IMR-90 (cell line): ENCODE measurements at regions not wholly inside any gene's neighbourhood (a gene's known extent, or its start where the extent isn't known, plus 50 kb on each side); places are given as distances from the start of the nearest gene placed in this dataset.

Experiments
- ATAC-seq: fragments of 200-7000 bp; cut with Tn5 transposase; 2 replicates; pipeline ENCODE4 v1.9.1; 2020; ENCODE audit warnings: low read depth, mild to moderate bottlenecking, moderate library complexity
- BruUV-seq: library from RNA; stranded (reverse); fragments of 400-500 nt; replicated peaks from 2 replicates; lab custom pipeline; 2021; lab: Mats Ljungman, UMichigan
- CTCF ChIA-PET: fragments of 300-600 bp; formaldehyde crosslinking; extraction: SDS; loops from one replicate; lab custom pipeline; 2021; ENCODE audit warnings: antibody characterized with exemption; lab: Yijun Ruan, JAX
- POLR2A ChIA-PET: fragments of 300-600 bp; sonication (Branson Sonifier 250); formaldehyde crosslinking; loops from one replicate; lab custom pipeline; 2022; ENCODE audit warnings: antibody characterized with exemption; ENCODE audit not compliant: unreplicated experiment; lab: Charles Lee
- DNase-seq: peaks from one replicate; pipeline ENCODE4 v3.0.0; 2013
- H2AFZ ChIP-seq: replicated peaks from 2 replicates; pipeline ENCODE3; 2013; ENCODE audit warnings: low read length, mild to moderate bottlenecking; ENCODE audit not compliant: poor library complexity
- H2AK5ac ChIP-seq: 2 replicates; pipeline ENCODE4 v1.6.1; 2013; ENCODE audit warnings: low read depth, low read length, inconsistent platforms
- H2AK9ac ChIP-seq: replicated peaks from 2 replicates; pipeline ENCODE3; 2013; ENCODE audit warnings: mild to moderate bottlenecking, low read depth, low read length, moderate library complexity; ENCODE audit not compliant: poor library complexity
- H2BK120ac ChIP-seq: 2 replicates; pipeline ENCODE4 v1.6.1; 2013; ENCODE audit warnings: low read depth, low read length, inconsistent platforms
- H2BK15ac ChIP-seq: 3 replicates; pipeline ENCODE4 v1.6.1; 2013; ENCODE audit warnings: low read depth, low read length, inconsistent platforms
- H2BK20ac ChIP-seq: 2 replicates; pipeline ENCODE4 v1.6.1; 2013; ENCODE audit warnings: low read depth, mild to moderate bottlenecking, inconsistent platforms, low read length, moderate library complexity
- H2BK5ac ChIP-seq: 2 replicates; pipeline ENCODE4 v1.6.1; 2013; ENCODE audit warnings: mild to moderate bottlenecking, low read depth, low read length, inconsistent platforms; ENCODE audit not compliant: poor library complexity, severe bottlenecking
- H3K14ac ChIP-seq: replicated peaks from 2 replicates; pipeline ENCODE4 v1.6.1; 2013; ENCODE audit warnings: low read depth, low read length, inconsistent platforms
- H3K18ac ChIP-seq: 2 replicates; pipeline ENCODE4 v1.6.1; 2013; ENCODE audit warnings: low read depth, low read length, control low read depth
- H3K23ac ChIP-seq: 2 replicates; pipeline ENCODE4 v1.6.1; 2013; ENCODE audit warnings: low read depth, low read length, inconsistent platforms
- H3K27ac ChIP-seq: 2 replicates; pipeline ENCODE4 v1.5.1; 2013; ENCODE audit warnings: mild to moderate bottlenecking, control low read depth, low read length; ENCODE audit not compliant: insufficient read depth
- H3K27me3 ChIP-seq: 2 replicates; pipeline ENCODE4 v1.6.1; 2013; ENCODE audit warnings: low read length; ENCODE audit not compliant: control insufficient read depth, insufficient read depth
- H3K36me3 ChIP-seq: 2 replicates; pipeline ENCODE4 v1.6.1; 2013; ENCODE audit warnings: low read length, mixed read lengths; ENCODE audit not compliant: control insufficient read depth, insufficient read depth
- H3K4ac ChIP-seq: 2 replicates; pipeline ENCODE4 v1.6.1; 2013; ENCODE audit warnings: low read depth, low read length, inconsistent platforms
- H3K4me1 ChIP-seq: 2 replicates; pipeline ENCODE4 v1.6.1; 2013; ENCODE audit warnings: low read length, mixed read lengths; ENCODE audit not compliant: control insufficient read depth, insufficient read depth
- H3K4me2 ChIP-seq: 2 replicates; pipeline ENCODE4 v1.6.1; 2013; ENCODE audit warnings: low read depth, mild to moderate bottlenecking, control low read depth, low read length, moderate library complexity
- H3K4me3 ChIP-seq: 2 replicates; pipeline ENCODE4 v1.5.1; 2013; ENCODE audit warnings: low read depth, mild to moderate bottlenecking, control low read depth, low read length, moderate library complexity; ENCODE audit not compliant: insufficient read depth
- H3K56ac ChIP-seq: 2 replicates; pipeline ENCODE4 v1.6.1; 2013; ENCODE audit warnings: low read length, inconsistent platforms; ENCODE audit not compliant: insufficient read depth; ENCODE audit errors: extremely low read depth
- H3K79me1 ChIP-seq, 2 experiments: 2 replicates each; pipeline ENCODE4 v1.6.1; 2013; ENCODE audit warnings: low read length in 2 of 2, inconsistent platforms in 1 of 2, low read depth in 1 of 2
- H3K9ac ChIP-seq: 2 replicates; pipeline ENCODE4 v1.6.1; 2013; ENCODE audit warnings: low read depth, low read length, control low read depth
- H3K9me1 ChIP-seq: 2 replicates; pipeline ENCODE4 v1.6.1; 2013; ENCODE audit warnings: low read length, inconsistent platforms; ENCODE audit not compliant: insufficient read depth
- H3K9me3 ChIP-seq: 2 replicates; pipeline ENCODE4 v1.6.1; 2013; ENCODE audit warnings: low read length; ENCODE audit not compliant: control insufficient read depth, insufficient read depth
- H4K20me1 ChIP-seq: 2 replicates; pipeline ENCODE4 v1.6.1; 2013; ENCODE audit warnings: low read length, inconsistent platforms; ENCODE audit not compliant: insufficient read depth
- H4K5ac ChIP-seq: 2 replicates; pipeline ENCODE4 v1.6.1; 2013; ENCODE audit warnings: mild to moderate bottlenecking, low read depth, low read length, control low read depth
- H4K8ac ChIP-seq, 2 experiments: 2 replicates each; pipeline ENCODE4 v1.6.1; 2013; ENCODE audit warnings: low read depth in 2 of 2, low read length in 2 of 2, control low read depth in 1 of 2, inconsistent platforms in 1 of 2
- H4K91ac ChIP-seq: 2 replicates; pipeline ENCODE4 v1.6.1; 2013; ENCODE audit warnings: low read depth, low read length, inconsistent platforms; ENCODE audit not compliant: insufficient read depth
- BHLHE40 ChIP-seq: fragments of 150-350 bp; IDR thresholded peaks from 2 replicates; pipeline ENCODE4 v1.6.1; 2016; ENCODE audit warnings: mild to moderate bottlenecking, low read depth, low read length
- CEBPB ChIP-seq: IDR thresholded peaks from 2 replicates; pipeline ENCODE4 v1.6.1; 2012; ENCODE audit warnings: low read depth, low read length, improper control_type of control experiment
- CTCF ChIP-seq: conservative IDR thresholded peaks from 2 replicates; pipeline ENCODE4 v1.5.1; 2012; ENCODE audit warnings: mild to moderate bottlenecking, low read depth, low read length, improper control_type of control experiment
- ELK1 ChIP-seq: fragments of 150-350 bp; IDR thresholded peaks from 2 replicates; pipeline ENCODE4 v1.6.1; 2016; ENCODE audit warnings: low read depth, mild to moderate bottlenecking, low read length, moderate library complexity, borderline replicate concordance
- FOS ChIP-seq: fragments of 150-350 bp; IDR thresholded peaks from 2 replicates; pipeline ENCODE4 v1.6.1; 2016; ENCODE audit warnings: low read depth, low read length
- MAZ ChIP-seq: IDR thresholded peaks from 2 replicates; pipeline ENCODE4 v1.6.1; 2012; ENCODE audit warnings: low read depth, mild to moderate bottlenecking, low read length, improper control_type of control experiment, moderate library complexity, borderline replicate concordance
- NFE2L2 ChIP-seq: fragments of 150-350 bp; IDR thresholded peaks from 2 replicates; pipeline ENCODE4 v1.6.1; 2016; ENCODE audit warnings: low read depth, mild to moderate bottlenecking, low read length
- POLR2A ChIP-seq: IDR thresholded peaks from 2 replicates; pipeline ENCODE4 v1.6.1; 2012; ENCODE audit warnings: mild to moderate bottlenecking, low read depth, low read length
- RAD21 ChIP-seq: IDR thresholded peaks from 2 replicates; pipeline ENCODE4 v1.6.1; 2012; ENCODE audit warnings: low read length, improper control_type of control experiment
- RCOR1 ChIP-seq: IDR thresholded peaks from 2 replicates; pipeline ENCODE4 v1.6.1; 2012; ENCODE audit warnings: mild to moderate bottlenecking, low read length, improper control_type of control experiment; ENCODE audit not compliant: insufficient replicate concordance
- RFX5 ChIP-seq: IDR thresholded peaks from 2 replicates; pipeline ENCODE4 v1.8.0; 2012; ENCODE audit warnings: low read depth, mild to moderate bottlenecking, low read length, moderate library complexity
- WGBS, 2 experiments: methylation state at CpG; one replicate each; pipeline versions ENCODE4 v1.1.5 to v1.1.7; 2013; ENCODE audit warnings: missing lambda C conversion rate in 2 of 2; ENCODE audit not compliant: insufficient read length in 1 of 2; ENCODE audit errors: extremely low coverage in 2 of 2; 5-methylcytosine and 5-hydroxymethylcytosine counted together
- dilution Hi-C: fragments of 300-500 bp; cut with HindIII; formaldehyde crosslinking; loops from one replicate; pipeline ENCODE4 v1.14.3; 2018; ENCODE audit warnings: low sequenced_read_pairs; ENCODE audit not compliant: unreplicated experiment
- in situ Hi-C: fragments of 300-500 bp; cut with MboI; formaldehyde crosslinking; loops from 3 replicates; pipeline ENCODE4 v1.14.3; 2019; ENCODE audit warnings: low sequenced_read_pairs, inconsistent platforms, mixed read lengths
- intact Hi-C: fragments of 100-400 bp; cut with micrococcal nuclease; formaldehyde crosslinking; loops from 2 replicates; pipeline ENCODE4 v1.10.0; 2022

GRCh38 chr2:238633426-238634328 is 206.9 kb downstream of the ASB1 start:
- no peak overlapping the region for H3K56ac ChIP-seq
- no peaks in the 10 kb centered on the region for H3K79me1 ChIP-seq
- intact Hi-C loops (no loop called here), in situ Hi-C loops (no loop called here), dilution Hi-C loops (no loop called here)
- ATAC-seq (no peak), DNase-seq (no peak)
- H3K23ac ChIP-seq = no peak overlapping the region
- ChIA-PET POLR2A (no interaction called here), CTCF (no interaction called here)
- H3K27ac ChIP-seq = no peak overlapping the region
- H3K14ac ChIP-seq = no peak overlapping the region
- no peak overlapping the region for H3K9ac ChIP-seq
- no TSS peak for BruUV-seq
- H4K20me1 ChIP-seq = 0 out of 2 replicates have a peak, but pooled peaks cover 2% of the 10 kb centered on the region
- no peak overlapping the region for H3K18ac ChIP-seq
- H3K4me1 ChIP-seq = peaks cover 6% of the 10 kb centered on the region
- peaks cover 7% of the 10 kb centered on the region for H3K27me3 ChIP-seq
- H3K9me3 ChIP-seq = no peaks in the 10 kb centered on the region
- H3K4me2 ChIP-seq = no peak overlapping the region
- no peak overlapping the region for H2AFZ ChIP-seq
- H3K4ac ChIP-seq = no peak overlapping the region
- H2AK5ac ChIP-seq = no peak overlapping the region
- TF ChIP-seq NFE2L2 = no peak
- no peak for TF ChIP-seq FOS
- TF ChIP-seq RCOR1 = no peak
- no peak for TF ChIP-seq MAZ
- TF ChIP-seq ELK1 = no peak
- TF ChIP-seq CEBPB = no peak
- TF ChIP-seq RFX5 = no peak
- no peak for TF ChIP-seq BHLHE40
- TF ChIP-seq CTCF = no peak
- no peak for TF ChIP-seq POLR2A
- TF ChIP-seq RAD21 = no peak
- H2BK20ac ChIP-seq = no peak overlapping the region
- H4K8ac ChIP-seq = no peak overlapping the region
- H2BK5ac ChIP-seq = no peak overlapping the region
- H2BK120ac ChIP-seq = no peak overlapping the region
- H3K4me3 ChIP-seq = no peak overlapping the region
- no peak overlapping the region for H4K5ac ChIP-seq
- no peak overlapping the region for H4K91ac ChIP-seq
- 51% methylated on average over 13 of the region's 41 CpGs; no CpG with 5 or more reads in 1 of the 2 experiments for WGBS, 2 experiments
- peaks cover under 1% of the 10 kb centered on the region; the same call in 1 of the 2 replicates for H3K9me1 ChIP-seq
- no peak overlapping the region for H2AK9ac ChIP-seq
- H2BK15ac ChIP-seq = no peak overlapping the region
- no peaks in the 10 kb centered on the region for H3K36me3 ChIP-seq
